IMR-90 (cell line): ENCODE measurements at regions not wholly inside any gene's neighbourhood (a gene's known extent, or its start where the extent isn't known, plus 50 kb on each side); places are given as distances from the start of the nearest gene placed in this dataset.

Experiments used
- ATAC-seq: fragments of 200-7000 bp; cut with Tn5 transposase; 2 replicates; pipeline ENCODE4 v1.9.1; 2020; ENCODE audit warnings: low read depth, mild to moderate bottlenecking, moderate library complexity
- BruUV-seq: library from RNA; stranded (reverse); fragments of 400-500 nt; replicated peaks from 2 replicates; lab custom pipeline; 2021; lab: Mats Ljungman, UMichigan
- CTCF ChIA-PET: fragments of 300-600 bp; formaldehyde crosslinking; extraction: SDS; loops from one replicate; lab custom pipeline; 2021; ENCODE audit warnings: antibody characterized with exemption; lab: Yijun Ruan, JAX
- POLR2A ChIA-PET: fragments of 300-600 bp; sonication (Branson Sonifier 250); formaldehyde crosslinking; loops from one replicate; lab custom pipeline; 2022; ENCODE audit warnings: antibody characterized with exemption; ENCODE audit not compliant: unreplicated experiment; lab: Charles Lee
- DNase-seq: peaks from one replicate; pipeline ENCODE4 v3.0.0; 2013
- H2AFZ ChIP-seq: replicated peaks from 2 replicates; pipeline ENCODE3; 2013; ENCODE audit warnings: low read length, mild to moderate bottlenecking; ENCODE audit not compliant: poor library complexity
- H2AK5ac ChIP-seq: 2 replicates; pipeline ENCODE4 v1.6.1; 2013; ENCODE audit warnings: low read depth, low read length, inconsistent platforms
- H2AK9ac ChIP-seq: replicated peaks from 2 replicates; pipeline ENCODE3; 2013; ENCODE audit warnings: mild to moderate bottlenecking, low read depth, low read length, moderate library complexity; ENCODE audit not compliant: poor library complexity
- H2BK120ac ChIP-seq: 2 replicates; pipeline ENCODE4 v1.6.1; 2013; ENCODE audit warnings: low read depth, low read length, inconsistent platforms
- H2BK15ac ChIP-seq: 3 replicates; pipeline ENCODE4 v1.6.1; 2013; ENCODE audit warnings: low read depth, low read length, inconsistent platforms
- H2BK20ac ChIP-seq: 2 replicates; pipeline ENCODE4 v1.6.1; 2013; ENCODE audit warnings: low read depth, mild to moderate bottlenecking, inconsistent platforms, low read length, moderate library complexity
- H2BK5ac ChIP-seq: 2 replicates; pipeline ENCODE4 v1.6.1; 2013; ENCODE audit warnings: mild to moderate bottlenecking, low read depth, low read length, inconsistent platforms; ENCODE audit not compliant: poor library complexity, severe bottlenecking
- H3K14ac ChIP-seq: replicated peaks from 2 replicates; pipeline ENCODE4 v1.6.1; 2013; ENCODE audit warnings: low read depth, low read length, inconsistent platforms
- H3K18ac ChIP-seq: 2 replicates; pipeline ENCODE4 v1.6.1; 2013; ENCODE audit warnings: low read depth, low read length, control low read depth
- H3K23ac ChIP-seq: 2 replicates; pipeline ENCODE4 v1.6.1; 2013; ENCODE audit warnings: low read depth, low read length, inconsistent platforms
- H3K27ac ChIP-seq: 2 replicates; pipeline ENCODE4 v1.5.1; 2013; ENCODE audit warnings: mild to moderate bottlenecking, control low read depth, low read length; ENCODE audit not compliant: insufficient read depth
- H3K27me3 ChIP-seq: 2 replicates; pipeline ENCODE4 v1.6.1; 2013; ENCODE audit warnings: low read length; ENCODE audit not compliant: control insufficient read depth, insufficient read depth
- H3K36me3 ChIP-seq: 2 replicates; pipeline ENCODE4 v1.6.1; 2013; ENCODE audit warnings: low read length, mixed read lengths; ENCODE audit not compliant: control insufficient read depth, insufficient read depth
- H3K4ac ChIP-seq: 2 replicates; pipeline ENCODE4 v1.6.1; 2013; ENCODE audit warnings: low read depth, low read length, inconsistent platforms
- H3K4me1 ChIP-seq: 2 replicates; pipeline ENCODE4 v1.6.1; 2013; ENCODE audit warnings: low read length, mixed read lengths; ENCODE audit not compliant: control insufficient read depth, insufficient read depth
- H3K4me2 ChIP-seq: 2 replicates; pipeline ENCODE4 v1.6.1; 2013; ENCODE audit warnings: low read depth, mild to moderate bottlenecking, control low read depth, low read length, moderate library complexity
- H3K4me3 ChIP-seq: 2 replicates; pipeline ENCODE4 v1.5.1; 2013; ENCODE audit warnings: low read depth, mild to moderate bottlenecking, control low read depth, low read length, moderate library complexity; ENCODE audit not compliant: insufficient read depth
- H3K56ac ChIP-seq: 2 replicates; pipeline ENCODE4 v1.6.1; 2013; ENCODE audit warnings: low read length, inconsistent platforms; ENCODE audit not compliant: insufficient read depth; ENCODE audit errors: extremely low read depth
- H3K79me1 ChIP-seq, 2 experiments: 2 replicates each; pipeline ENCODE4 v1.6.1; 2013; ENCODE audit warnings: low read length in 2 of 2, inconsistent platforms in 1 of 2, low read depth in 1 of 2
- H3K9ac ChIP-seq: 2 replicates; pipeline ENCODE4 v1.6.1; 2013; ENCODE audit warnings: low read depth, low read length, control low read depth
- H3K9me1 ChIP-seq: 2 replicates; pipeline ENCODE4 v1.6.1; 2013; ENCODE audit warnings: low read length, inconsistent platforms; ENCODE audit not compliant: insufficient read depth
- H3K9me3 ChIP-seq: 2 replicates; pipeline ENCODE4 v1.6.1; 2013; ENCODE audit warnings: low read length; ENCODE audit not compliant: control insufficient read depth, insufficient read depth
- H4K20me1 ChIP-seq: 2 replicates; pipeline ENCODE4 v1.6.1; 2013; ENCODE audit warnings: low read length, inconsistent platforms; ENCODE audit not compliant: insufficient read depth
- H4K5ac ChIP-seq: 2 replicates; pipeline ENCODE4 v1.6.1; 2013; ENCODE audit warnings: mild to moderate bottlenecking, low read depth, low read length, control low read depth
- H4K8ac ChIP-seq, 2 experiments: 2 replicates each; pipeline ENCODE4 v1.6.1; 2013; ENCODE audit warnings: low read depth in 2 of 2, low read length in 2 of 2, control low read depth in 1 of 2, inconsistent platforms in 1 of 2
- H4K91ac ChIP-seq: 2 replicates; pipeline ENCODE4 v1.6.1; 2013; ENCODE audit warnings: low read depth, low read length, inconsistent platforms; ENCODE audit not compliant: insufficient read depth
- BHLHE40 ChIP-seq: fragments of 150-350 bp; IDR thresholded peaks from 2 replicates; pipeline ENCODE4 v1.6.1; 2016; ENCODE audit warnings: mild to moderate bottlenecking, low read depth, low read length
- CHD1 ChIP-seq: IDR thresholded peaks from 2 replicates; pipeline ENCODE4 v1.6.1; 2012; ENCODE audit warnings: low read depth, low read length, improper control_type of control experiment
- FOS ChIP-seq: fragments of 150-350 bp; IDR thresholded peaks from 2 replicates; pipeline ENCODE4 v1.6.1; 2016; ENCODE audit warnings: low read depth, low read length
- MAFK ChIP-seq: IDR thresholded peaks from 2 replicates; pipeline ENCODE4 v1.6.1; 2012; ENCODE audit warnings: low read depth, low read length, improper control_type of control experiment
- MAZ ChIP-seq: IDR thresholded peaks from 2 replicates; pipeline ENCODE4 v1.6.1; 2012; ENCODE audit warnings: low read depth, mild to moderate bottlenecking, low read length, improper control_type of control experiment, moderate library complexity, borderline replicate concordance
- MXI1 ChIP-seq: IDR thresholded peaks from 2 replicates; pipeline ENCODE4 v1.6.1; 2012; ENCODE audit warnings: low read depth, mild to moderate bottlenecking, low read length, moderate library complexity, borderline replicate concordance
- RCOR1 ChIP-seq: IDR thresholded peaks from 2 replicates; pipeline ENCODE4 v1.6.1; 2012; ENCODE audit warnings: mild to moderate bottlenecking, low read length, improper control_type of control experiment; ENCODE audit not compliant: insufficient replicate concordance
- RFX5 ChIP-seq: IDR thresholded peaks from 2 replicates; pipeline ENCODE4 v1.8.0; 2012; ENCODE audit warnings: low read depth, mild to moderate bottlenecking, low read length, moderate library complexity
- whole genome bisulfite sequencing, 2 experiments: methylation state at CpG; one replicate each; pipeline versions ENCODE4 v1.1.5 to v1.1.7; 2013; ENCODE audit warnings: missing lambda C conversion rate in 2 of 2; ENCODE audit not compliant: insufficient read length in 1 of 2; ENCODE audit errors: extremely low coverage in 2 of 2; 5-methylcytosine and 5-hydroxymethylcytosine counted together
- dilution Hi-C: fragments of 300-500 bp; cut with HindIII; formaldehyde crosslinking; loops from one replicate; pipeline ENCODE4 v1.14.3; 2018; ENCODE audit warnings: low sequenced_read_pairs; ENCODE audit not compliant: unreplicated experiment
- in situ Hi-C: fragments of 300-500 bp; cut with MboI; formaldehyde crosslinking; loops from 3 replicates; pipeline ENCODE4 v1.14.3; 2019; ENCODE audit warnings: low sequenced_read_pairs, inconsistent platforms, mixed read lengths
- intact Hi-C: fragments of 100-400 bp; cut with micrococcal nuclease; formaldehyde crosslinking; loops from 2 replicates; pipeline ENCODE4 v1.10.0; 2022
- TF ChIP-seq, protein P1 (sequence below): fragments of 150-350 bp; IDR thresholded peaks from 2 replicates; pipeline ENCODE4 v1.6.1; 2016; ENCODE audit warnings: low read depth, mild to moderate bottlenecking, low read length, moderate library complexity, borderline replicate concordance
- TF ChIP-seq, protein P2 (sequence below): fragments of 150-350 bp; IDR thresholded peaks from 2 replicates; pipeline ENCODE4 v1.6.1; 2017; ENCODE audit warnings: mild to moderate bottlenecking, antibody characterized with exemption, low read length, low read depth

DNA sequence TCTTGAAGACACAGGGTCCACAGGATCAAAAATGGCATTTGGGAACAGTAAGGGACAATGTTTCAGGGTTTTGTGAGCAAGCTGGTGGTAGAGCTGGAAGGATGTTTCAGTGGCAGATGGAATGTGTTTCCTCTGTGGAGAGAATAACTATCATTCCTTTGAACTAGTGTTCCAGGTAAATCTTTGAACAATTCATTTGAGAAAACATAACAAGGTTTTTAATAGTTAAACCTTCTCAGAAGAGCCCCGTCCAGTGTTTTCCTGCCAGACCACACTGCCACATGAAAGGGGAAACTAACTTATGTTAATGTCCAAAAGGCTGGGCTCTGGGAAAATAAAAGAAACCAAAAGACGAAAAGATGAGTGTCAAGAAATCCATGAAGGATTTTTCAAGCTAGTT is 207.0 kb upstream of the ZNF462 start:
- dilution Hi-C loops (no loop called here), intact Hi-C loops (no loop called here), in situ Hi-C loops (no loop called here)
- Histone ChIP-seq H3K4me1 (no peaks in the 10 kb centered on the region), H3K9me3 (no peaks in the 10 kb centered on the region), H3K36me3 (no peaks in the 10 kb centered on the region), H3K79me1 (no peaks in the 10 kb centered on the region), H4K5ac (no peak overlapping the region), H3K18ac (no peak overlapping the region), H3K56ac (no peak overlapping the region), H4K91ac (no peak overlapping the region), H3K9ac (no peak overlapping the region), H3K4me2 (no peak overlapping the region), H2AK9ac (no peak overlapping the region), H2BK5ac (no peak overlapping the region), H2BK15ac (no peak overlapping the region), H2BK120ac (no peak overlapping the region), H2BK20ac (no peak overlapping the region), H3K27ac (no peak overlapping the region), H3K9me1 (no peaks in the 10 kb centered on the region), H2AFZ (no peak overlapping the region), H2AK5ac (no peak overlapping the region), H3K4ac (no peak overlapping the region), H4K20me1 (no peaks in the 10 kb centered on the region), H3K23ac (no peak overlapping the region), H3K14ac (no peak overlapping the region), H3K27me3 (no peaks in the 10 kb centered on the region), H4K8ac (no peak overlapping the region), H3K4me3 (no peak overlapping the region)
- ChIA-PET POLR2A (no interaction called here), CTCF (no interaction called here)
- ATAC-seq (no peak), DNase-seq (no peak)
- BruUV-seq = no TSS peak
- no CpG with 5 or more reads among the region's 2 CpGs for WGBS, 2 experiments
- TF ChIP-seq CHD1 = no peak
- no peak for TF ChIP-seq RCOR1
- TF ChIP-seq, protein P1, sequence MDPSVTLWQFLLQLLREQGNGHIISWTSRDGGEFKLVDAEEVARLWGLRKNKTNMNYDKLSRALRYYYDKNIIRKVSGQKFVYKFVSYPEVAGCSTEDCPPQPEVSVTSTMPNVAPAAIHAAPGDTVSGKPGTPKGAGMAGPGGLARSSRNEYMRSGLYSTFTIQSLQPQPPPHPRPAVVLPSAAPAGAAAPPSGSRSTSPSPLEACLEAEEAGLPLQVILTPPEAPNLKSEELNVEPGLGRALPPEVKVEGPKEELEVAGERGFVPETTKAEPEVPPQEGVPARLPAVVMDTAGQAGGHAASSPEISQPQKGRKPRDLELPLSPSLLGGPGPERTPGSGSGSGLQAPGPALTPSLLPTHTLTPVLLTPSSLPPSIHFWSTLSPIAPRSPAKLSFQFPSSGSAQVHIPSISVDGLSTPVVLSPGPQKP = no peak
- TF ChIP-seq FOS = no peak
- TF ChIP-seq, protein P2, sequence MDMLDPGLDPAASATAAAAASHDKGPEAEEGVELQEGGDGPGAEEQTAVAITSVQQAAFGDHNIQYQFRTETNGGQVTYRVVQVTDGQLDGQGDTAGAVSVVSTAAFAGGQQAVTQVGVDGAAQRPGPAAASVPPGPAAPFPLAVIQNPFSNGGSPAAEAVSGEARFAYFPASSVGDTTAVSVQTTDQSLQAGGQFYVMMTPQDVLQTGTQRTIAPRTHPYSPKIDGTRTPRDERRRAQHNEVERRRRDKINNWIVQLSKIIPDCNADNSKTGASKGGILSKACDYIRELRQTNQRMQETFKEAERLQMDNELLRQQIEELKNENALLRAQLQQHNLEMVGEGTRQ = no peak
- TF ChIP-seq BHLHE40 = no peak
- TF ChIP-seq RFX5 = no peak
- no peak for TF ChIP-seq MAFK
- no peak for TF ChIP-seq MXI1
- no peak for TF ChIP-seq MAZ
